Peyer's patch (tissue), 4 donors: ENCODE measurements at regions not wholly inside any gene's neighbourhood (a gene's known extent, or its start where the extent isn't known, plus 50 kb on each side); places are given as distances from the start of the nearest gene placed in this dataset.
"Not testable (repeated sequence)": the region's sequence is repeated elsewhere in the genome, so short reads cannot be mapped to it uniquely, and the experiment has no call there.

Experiments used
- DNase-seq, 3 donors: peaks; one replicate each; pipeline ENCODE4 v3.0.0-alpha.2; 2017 to 2019
- H3K27ac ChIP-seq, 4 donors: fragments of 200-600 bp; sonication (generic); one replicate each; pipeline ENCODE4 v1.5.1; 2016 to 2019
- H3K27me3 ChIP-seq, 2 donors: fragments of 200-600 bp; sonication (generic); one replicate each; pipeline ENCODE4 v1.5.1; 2019
- H3K36me3 ChIP-seq, 3 donors: fragments of 200-600 bp; sonication (generic); one replicate each; pipeline ENCODE4 v1.5.1; 2016 to 2019
- H3K4me1 ChIP-seq, 4 donors: fragments of 200-600 bp; sonication (generic); one replicate each; pipeline ENCODE4 v1.5.1; 2016 to 2019
- H3K4me3 ChIP-seq, 4 donors: fragments of 200-600 bp; sonication (generic); 1 replicate in 3 of 4; 2 replicates in 1 of 4; pipeline ENCODE4 v1.5.1; 2016 to 2019; ENCODE audit warnings: mild to moderate bottlenecking in 1 of 4
- H3K9me3 ChIP-seq, 4 donors: fragments of 200-600 bp; sonication (generic); one replicate each; pipeline ENCODE4 v1.5.1; 2016 to 2019; ENCODE audit warnings: mild to moderate bottlenecking in 1 of 4
- CTCF ChIP-seq, 6 experiments: fragments of 450-650 bp in 4 of 6; fragments of 200-600 bp in 2 of 6; sonication (generic) in 1 of 6; IDR thresholded peaks; one replicate each; pipeline ENCODE4 v1.5.1; 2017 to 2019; ENCODE audit warnings: antibody characterized with exemption in 6 of 6, mild to moderate bottlenecking in 3 of 6, moderate library complexity in 1 of 6
- POLR2A ChIP-seq, 2 donors: fragments of 450-650 bp; IDR thresholded peaks; one replicate each; pipeline ENCODE4 v1.5.1; 2017; ENCODE audit warnings: antibody characterized with exemption in 2 of 2, mild to moderate bottlenecking in 2 of 2, moderate library complexity in 2 of 2

GRCh38 chr6:125587666-125588632 is 161.5 kb upstream of the HEY2 start:
- Histone ChIP-seq H3K4me1 (no peaks in the 10 kb centered on the region), H3K9me3 (no peaks in the 10 kb centered on the region), H3K27ac (no peak overlapping the region), H3K27me3 (no peaks in the 10 kb centered on the region), H3K36me3 (no peaks in the 10 kb centered on the region), H3K4me3 (no peak overlapping the region)
- no peak for TF ChIP-seq CTCF (IDR thresholded peaks at IDR 0.05)
- TF ChIP-seq POLR2A (IDR thresholded peaks at IDR 0.05): no peak
- DNase-seq: no peak

- DNase-seq, H3K27me3 ChIP-seq, H3K9me3 ChIP-seq, H3K4me3 ChIP-seq, H3K4me1 ChIP-seq, H3K27ac ChIP-seq, H3K36me3 ChIP-seq: not testable (repeated sequence)
Measured at GRCh38 chr6:125591796-125592195, 157.6 kb upstream of the HEY2 start.

- Histone ChIP-seq H3K27ac (no peak overlapping the region), H3K9me3 (no peaks in the 10 kb centered on the region), H3K36me3 (no peaks in the 10 kb centered on the region), H3K4me1 (no peaks in the 10 kb centered on the region), H3K4me3 (no peak overlapping the region), H3K27me3 (no peaks in the 10 kb centered on the region)
- TF ChIP-seq CTCF (IDR thresholded peaks at IDR 0.05): no peak
- TF ChIP-seq POLR2A (IDR thresholded peaks at IDR 0.05): no peak
- DNase-seq: no peak
Measured at GRCh38 chr6:125593746-125594145, 155.7 kb upstream of the HEY2 start.

DNA sequence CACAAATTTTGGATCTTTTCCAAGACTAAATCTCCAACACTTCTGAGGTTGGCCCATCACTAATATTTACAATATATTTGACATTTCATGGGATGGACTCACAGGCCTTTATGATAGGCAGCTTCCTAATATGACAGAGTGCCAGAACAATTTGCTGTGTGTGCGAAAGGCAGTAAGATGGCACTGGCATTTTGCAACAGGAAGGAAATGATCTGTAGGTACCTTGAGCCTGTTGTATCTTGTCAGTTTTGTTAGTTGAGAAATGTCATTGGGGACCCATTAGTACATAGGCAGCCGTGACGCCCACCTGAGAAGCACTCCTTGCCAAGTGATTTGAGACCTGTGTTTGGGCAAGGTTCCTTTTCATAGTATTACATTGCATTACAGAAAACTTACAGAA is 153.4 kb upstream of the HEY2 start:
- Histone ChIP-seq H3K4me1 (no peaks in the 10 kb centered on the region), H3K4me3 (no peak overlapping the region), H3K36me3 (no peaks in the 10 kb centered on the region), H3K27ac (no peak overlapping the region), H3K9me3 (no peaks in the 10 kb centered on the region), H3K27me3 (no peaks in the 10 kb centered on the region)
- TF ChIP-seq CTCF (IDR thresholded peaks at IDR 0.05): no peak
- no peak for DNase-seq

- Histone ChIP-seq H3K9me3 (no peaks in the 10 kb centered on the region), H3K4me1 (no peaks in the 10 kb centered on the region), H3K27ac (no peak overlapping the region), H3K27me3 (no peaks in the 10 kb centered on the region), H3K4me3 (no peak overlapping the region), H3K36me3 (no peaks in the 10 kb centered on the region)
- DNase-seq: no peak
- TF ChIP-seq POLR2A (IDR thresholded peaks at IDR 0.05): no peak
- no peak for TF ChIP-seq CTCF (IDR thresholded peaks at IDR 0.05)
Measured at GRCh38 chr6:125597411-125598253, 151.8 kb upstream of the HEY2 start.

DNA sequence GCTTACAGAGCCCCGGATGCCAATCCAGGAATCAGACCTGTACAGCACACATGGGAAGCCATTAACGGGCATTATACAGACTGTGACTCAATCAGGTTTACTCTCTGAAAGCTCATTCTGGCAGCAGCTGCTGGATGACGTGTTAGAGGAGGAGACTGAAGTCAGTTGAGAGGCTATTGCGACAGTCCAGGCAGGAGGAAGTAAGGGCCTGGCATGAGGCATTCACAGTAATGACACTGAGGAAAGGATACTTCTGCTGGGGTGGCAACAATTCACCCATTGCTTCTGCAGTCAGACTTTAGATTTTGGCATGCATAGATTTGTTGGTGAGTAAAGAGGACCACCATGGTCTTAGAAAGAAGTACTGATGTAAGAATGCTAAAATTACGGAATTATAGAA is 151.0 kb upstream of the HEY2 start:
- H3K9me3 ChIP-seq: no peaks in the 10 kb centered on the region
- no peaks in the 10 kb centered on the region for H3K27me3 ChIP-seq
- H3K27ac ChIP-seq: no peak overlapping the region
- no peaks in the 10 kb centered on the region for H3K36me3 ChIP-seq
- no peak for DNase-seq
- H3K4me3 ChIP-seq: no peak overlapping the region
- TF ChIP-seq POLR2A (IDR thresholded peaks at IDR 0.05) (no peak), CTCF (IDR thresholded peaks at IDR 0.05) (no peak)
- no peaks in the 10 kb centered on the region for H3K4me1 ChIP-seq
